Testis (tissue), 2 donors: ENCODE measurements at regions not wholly inside any gene's neighbourhood (a gene's known extent, or its start where the extent isn't known, plus 50 kb on each side); places are given as distances from the start of the nearest gene placed in this dataset.

Experiments
- DNase-seq: peaks from one replicate; pipeline ENCODE4 v3.0.0-alpha.2; 2019
- H3K27ac ChIP-seq, 2 donors: fragments of 200-600 bp; sonication (generic); one replicate each; pipeline ENCODE4 v1.5.1; 2019
- H3K27me3 ChIP-seq: fragments of 200-600 bp; sonication (generic); one replicate; pipeline ENCODE4 v1.5.1; 2019
- H3K36me3 ChIP-seq: fragments of 200-600 bp; sonication (generic); one replicate; pipeline ENCODE4 v1.5.1; 2017; ENCODE audit warnings: low read depth; ENCODE audit errors: missing control alignments
- H3K4me1 ChIP-seq: fragments of 200-600 bp; sonication (generic); one replicate; pipeline ENCODE4 v1.5.1; 2019
- H3K4me3 ChIP-seq, 2 donors: fragments of 200-600 bp; sonication (generic); one replicate each; pipeline ENCODE4 v1.5.1; 2017 to 2019
- H3K9me3 ChIP-seq: fragments of 200-600 bp; sonication (generic); one replicate; pipeline ENCODE4 v1.5.1; 2017
- POLR2A ChIP-seq: fragments of 450-650 bp; IDR thresholded peaks from one replicate; pipeline ENCODE4 v1.6.1; 2017; ENCODE audit warnings: antibody characterized with exemption, mild to moderate bottlenecking, moderate library complexity
- WGBS, 2 donors: methylation state at CpG; one replicate each; pipeline ENCODE4 v1.1.5; 2018; 5-methylcytosine and 5-hydroxymethylcytosine counted together
- intact Hi-C: fragments of 100-400 bp; cut with DNase I; formaldehyde crosslinking; loops from one replicate; pipeline ENCODE4 v1.15.1; 2023; ENCODE audit warnings: low total_unique reads
- TF ChIP-seq, protein P1 (sequence below), 3 experiments: fragments of 450-650 bp in 2 of 3; fragments of 200-600 bp in 1 of 3; sonication (generic) in 1 of 3; IDR thresholded peaks; one replicate each; pipeline ENCODE4 v1.5.1; 2016 to 2019; ENCODE audit warnings: antibody characterized with exemption in 3 of 3, mild to moderate bottlenecking in 2 of 3, moderate library complexity in 1 of 3

DNA sequence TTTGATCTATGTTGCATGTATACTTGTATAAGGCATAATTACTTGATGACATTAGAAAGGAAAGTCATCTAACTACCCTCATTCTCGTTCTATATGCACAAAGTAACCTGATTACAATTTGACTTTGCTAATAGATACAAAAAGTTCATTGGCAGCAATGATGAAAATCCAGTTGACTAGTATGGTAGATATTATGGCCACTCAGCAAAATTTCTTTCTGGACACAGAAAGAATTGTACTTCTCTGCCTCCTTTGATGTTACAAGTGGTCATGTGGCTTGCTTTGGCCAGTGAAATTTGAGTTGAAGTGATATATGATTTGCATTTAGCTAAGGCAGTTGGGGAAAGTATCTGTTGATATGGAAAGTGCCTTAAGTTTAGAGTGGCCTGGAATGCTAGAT lies 723.7 kb upstream of the ARRDC3 start:
- Histone ChIP-seq H3K4me1 (no peaks in the 10 kb centered on the region), H3K27ac (no peak overlapping the region), H3K36me3 (no peaks in the 10 kb centered on the region), H3K4me3 (no peak overlapping the region), H3K9me3 (no peaks in the 10 kb centered on the region), H3K27me3 (no peaks in the 10 kb centered on the region)
- intact Hi-C loops = no loop called here
- DNase-seq = no peak
- TF ChIP-seq, protein P1, sequence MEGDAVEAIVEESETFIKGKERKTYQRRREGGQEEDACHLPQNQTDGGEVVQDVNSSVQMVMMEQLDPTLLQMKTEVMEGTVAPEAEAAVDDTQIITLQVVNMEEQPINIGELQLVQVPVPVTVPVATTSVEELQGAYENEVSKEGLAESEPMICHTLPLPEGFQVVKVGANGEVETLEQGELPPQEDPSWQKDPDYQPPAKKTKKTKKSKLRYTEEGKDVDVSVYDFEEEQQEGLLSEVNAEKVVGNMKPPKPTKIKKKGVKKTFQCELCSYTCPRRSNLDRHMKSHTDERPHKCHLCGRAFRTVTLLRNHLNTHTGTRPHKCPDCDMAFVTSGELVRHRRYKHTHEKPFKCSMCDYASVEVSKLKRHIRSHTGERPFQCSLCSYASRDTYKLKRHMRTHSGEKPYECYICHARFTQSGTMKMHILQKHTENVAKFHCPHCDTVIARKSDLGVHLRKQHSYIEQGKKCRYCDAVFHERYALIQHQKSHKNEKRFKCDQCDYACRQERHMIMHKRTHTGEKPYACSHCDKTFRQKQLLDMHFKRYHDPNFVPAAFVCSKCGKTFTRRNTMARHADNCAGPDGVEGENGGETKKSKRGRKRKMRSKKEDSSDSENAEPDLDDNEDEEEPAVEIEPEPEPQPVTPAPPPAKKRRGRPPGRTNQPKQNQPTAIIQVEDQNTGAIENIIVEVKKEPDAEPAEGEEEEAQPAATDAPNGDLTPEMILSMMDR (IDR thresholded peaks at IDR 0.05) = no peak
- TF ChIP-seq POLR2A = no peak
- WGBS, 2 donors = 56 to 63% methylated on average over 1 of the region's 1 CpG

DNA sequence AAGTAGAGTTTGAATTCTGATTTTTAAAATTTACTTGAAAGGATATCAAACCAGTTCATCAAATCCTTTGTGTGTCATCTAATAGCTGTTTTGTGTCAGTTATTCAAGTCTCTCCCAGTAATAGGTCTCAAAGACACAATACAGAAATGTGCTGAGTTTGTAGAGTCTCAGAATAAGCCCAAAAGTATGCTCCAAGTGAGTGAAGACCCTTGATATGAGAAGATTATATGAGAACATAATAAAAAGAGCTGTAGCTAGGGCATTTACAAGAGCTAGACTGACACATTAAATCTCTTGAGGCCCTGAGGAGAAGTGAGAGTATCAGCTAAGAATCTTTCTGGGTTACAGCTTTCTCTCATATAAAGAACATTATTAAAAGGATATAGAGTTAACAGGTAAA lies 721.0 kb upstream of the ARRDC3 start:
- TF ChIP-seq, protein P1 (IDR thresholded peaks at IDR 0.05) = no peak
- TF ChIP-seq POLR2A = no peak
- Histone ChIP-seq H3K9me3 (no peaks in the 10 kb centered on the region), H3K27me3 (no peaks in the 10 kb centered on the region), H3K27ac (no peak overlapping the region), H3K4me1 (no peaks in the 10 kb centered on the region), H3K4me3 (no peak overlapping the region), H3K36me3 (no peaks in the 10 kb centered on the region)
- DNase-seq = no peak
- intact Hi-C loops = no loop called here

DNA sequence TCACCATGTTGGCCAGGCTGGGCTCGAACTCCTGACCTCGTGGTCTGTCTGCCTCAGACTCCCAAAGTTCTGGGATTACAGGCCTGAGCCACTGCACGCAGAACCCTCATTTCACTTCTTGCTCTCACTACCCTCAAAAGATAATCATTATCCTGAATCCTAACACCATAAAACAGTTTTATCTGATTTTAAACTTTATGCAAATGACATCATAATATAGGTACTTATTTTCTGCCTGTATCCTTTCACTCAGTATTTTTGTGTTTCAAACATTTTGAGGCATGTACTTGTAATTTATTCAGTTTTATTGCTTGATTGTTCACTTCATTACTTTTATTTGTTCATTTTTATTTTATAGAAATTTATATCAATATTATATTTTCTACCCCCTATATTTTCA lies 719.2 kb upstream of the ARRDC3 start:
- TF ChIP-seq, protein P1 (IDR thresholded peaks at IDR 0.05) = no peak
- no peak for TF ChIP-seq POLR2A
- H3K27me3 ChIP-seq = no peaks in the 10 kb centered on the region
- no peaks in the 10 kb centered on the region for H3K9me3 ChIP-seq
- 95 to 97% methylated on average over 3 of the region's 3 CpGs for WGBS, 2 donors
- H3K4me1 ChIP-seq = no peaks in the 10 kb centered on the region
- no peak overlapping the region for H3K4me3 ChIP-seq
- H3K36me3 ChIP-seq = no peaks in the 10 kb centered on the region
- DNase-seq = no peak
- no peak overlapping the region for H3K27ac ChIP-seq
- intact Hi-C loops = no loop called here

DNA sequence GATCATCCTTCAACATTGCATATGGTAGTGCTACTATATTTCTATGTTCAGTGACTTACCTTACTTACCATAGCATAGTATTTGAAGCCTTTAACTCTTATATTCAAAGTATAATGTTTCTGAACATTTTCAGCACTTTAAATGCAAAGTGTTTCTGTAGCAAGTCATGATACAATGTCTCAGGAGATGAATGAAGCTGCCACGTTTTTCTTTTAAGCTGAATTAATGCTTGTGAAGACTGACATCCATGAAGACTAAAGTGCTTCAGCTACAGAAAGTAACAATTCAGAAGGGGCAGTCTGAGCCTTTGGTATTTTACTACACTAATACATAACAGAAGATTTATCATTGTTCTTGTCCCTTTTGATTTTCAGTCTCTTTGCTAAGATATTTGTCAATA lies 709.1 kb upstream of the ARRDC3 start:
- WGBS, 2 donors = 63 to 67% methylated on average over 1 of the region's 1 CpG

More for the DNA sequence above, 709.1 kb upstream of the ARRDC3 start:
- intact Hi-C loops = no loop called here
- H3K4me3 ChIP-seq = no peak overlapping the region
- no peaks in the 10 kb centered on the region for H3K27me3 ChIP-seq
- no peak for DNase-seq
- no peaks in the 10 kb centered on the region for H3K36me3 ChIP-seq
- H3K27ac ChIP-seq = no peak overlapping the region
- H3K4me1 ChIP-seq = no peaks in the 10 kb centered on the region
- no peaks in the 10 kb centered on the region for H3K9me3 ChIP-seq
- TF ChIP-seq, protein P1 (IDR thresholded peaks at IDR 0.05) = no peak
